Astrocyte (in vitro differentiated cells and primary cell): ENCODE measurements at regions not wholly inside any gene's neighbourhood (a gene's known extent, or its start where the extent isn't known, plus 50 kb on each side); places are given as distances from the start of the nearest gene placed in this dataset.

Experiments used
- DNase-seq: peaks from one replicate; pipeline ENCODE4 v3.0.0-alpha.2; 2010; ENCODE audit warnings: low read depth
- FAIRE-seq: peaks from 2 replicates; lab custom pipeline; 2011; peaks lifted over from hg19 to GRCh38; lab: Jason Lieb, UNC
- H2AFZ ChIP-seq: 2 replicates; pipeline ENCODE4 v1.6.0; 2012; ENCODE audit warnings: low read depth, low read length, inconsistent platforms
- H3K27ac ChIP-seq: 2 replicates; pipeline ENCODE4 v1.5.1; 2011; ENCODE audit warnings: low read depth, low read length, inconsistent platforms
- H3K27me3 ChIP-seq: 2 replicates; pipeline ENCODE4 v1.6.0; 2011; ENCODE audit warnings: low read length, inconsistent platforms; ENCODE audit not compliant: insufficient read depth
- H3K36me3 ChIP-seq: 2 replicates; pipeline ENCODE4 v1.5.1; 2011; ENCODE audit warnings: low read length, inconsistent platforms; ENCODE audit not compliant: insufficient read depth
- H3K4me1 ChIP-seq: 2 replicates; pipeline ENCODE4 v1.5.1; 2011; ENCODE audit warnings: low read length, inconsistent platforms; ENCODE audit not compliant: insufficient read depth
- H3K4me2 ChIP-seq: 2 replicates; pipeline ENCODE4 v1.6.0; 2012; ENCODE audit warnings: low read length, inconsistent platforms
- H3K4me3 ChIP-seq: 2 replicates; pipeline ENCODE4 v1.5.1; 2011; ENCODE audit warnings: low read depth, mild to moderate bottlenecking, low read length, inconsistent platforms; ENCODE audit not compliant: insufficient read depth
- H3K79me2 ChIP-seq: 2 replicates; pipeline ENCODE4 v1.6.0; 2012; ENCODE audit warnings: mild to moderate bottlenecking, low read length, inconsistent platforms; ENCODE audit not compliant: insufficient read depth
- H3K9ac ChIP-seq: 2 replicates; pipeline ENCODE4 v1.6.0; 2012; ENCODE audit warnings: mild to moderate bottlenecking, low read length, inconsistent platforms
- H3K9me3 ChIP-seq: 2 replicates; pipeline ENCODE4 v1.5.1; 2012; ENCODE audit warnings: low read depth, mild to moderate bottlenecking, low read length, inconsistent platforms; ENCODE audit not compliant: insufficient read depth
- H4K20me1 ChIP-seq: 2 replicates; pipeline ENCODE4 v1.6.0; 2012; ENCODE audit warnings: low read length, inconsistent platforms; ENCODE audit not compliant: insufficient read depth
- H3K27ac Mint-ChIP-seq: one replicate; pipeline ENCODE4 v1.8.0; 2021; ENCODE audit warnings: mild to moderate bottlenecking, mixed read lengths; ENCODE audit not compliant: unreplicated experiment
- H3K27me3 Mint-ChIP-seq: one replicate; pipeline ENCODE4 v1.8.0; 2021; ENCODE audit warnings: low read depth, mixed read lengths; ENCODE audit not compliant: unreplicated experiment
- H3K36me3 Mint-ChIP-seq: one replicate; pipeline ENCODE4 v1.8.0; 2021; ENCODE audit warnings: low read depth, mixed read lengths; ENCODE audit not compliant: unreplicated experiment
- H3K4me1 Mint-ChIP-seq: one replicate; pipeline ENCODE4 v1.8.0; 2021; ENCODE audit warnings: low read depth, mixed read lengths; ENCODE audit not compliant: unreplicated experiment
- H3K4me3 Mint-ChIP-seq: one replicate; pipeline ENCODE4 v1.8.0; 2021; ENCODE audit warnings: mild to moderate bottlenecking, moderate library complexity, mixed read lengths; ENCODE audit not compliant: unreplicated experiment
- H3K9me3 Mint-ChIP-seq: one replicate; pipeline ENCODE4 v1.8.0; 2021; ENCODE audit warnings: mild to moderate bottlenecking, mixed read lengths; ENCODE audit not compliant: unreplicated experiment
- CTCF ChIP-seq: IDR thresholded peaks from 2 replicates; pipeline ENCODE4 v1.5.1; 2011; ENCODE audit warnings: low read depth, mild to moderate bottlenecking, inconsistent platforms, low read length, moderate library complexity; ENCODE audit not compliant: insufficient read depth
- EZH2 ChIP-seq: IDR thresholded peaks from 2 replicates; pipeline ENCODE4 v1.6.1; 2012; ENCODE audit warnings: mild to moderate bottlenecking, low read length, inconsistent platforms; ENCODE audit not compliant: insufficient read depth

GRCh38 chr4:155009288-155009687 lies 199.1 kb upstream of the NPY2R start:
- Mint-ChIP-seq H3K4me3 (no peak overlapping the region), H3K9me3 (no peaks in the 10 kb centered on the region), H3K27me3 (peaks cover 2% of the 10 kb centered on the region), H3K27ac (no peak overlapping the region), H3K4me1 (peaks cover 8% of the 10 kb centered on the region), H3K36me3 (no peaks in the 10 kb centered on the region)
- H3K9ac ChIP-seq = no peak overlapping the region
- no peaks in the 10 kb centered on the region for H3K9me3 ChIP-seq
- no peak overlapping the region for H2AFZ ChIP-seq
- no peaks in the 10 kb centered on the region for H3K4me1 ChIP-seq
- H3K36me3 ChIP-seq = no peaks in the 10 kb centered on the region
- no peak overlapping the region for H3K4me2 ChIP-seq
- H3K27me3 ChIP-seq = no peaks in the 10 kb centered on the region
- no peak overlapping the region for H3K27ac ChIP-seq
- FAIRE-seq = no peak
- no peak for DNase-seq
- no peaks in the 10 kb centered on the region for H3K79me2 ChIP-seq
- no peak overlapping the region for H3K4me3 ChIP-seq
- TF ChIP-seq EZH2 (no peak), CTCF (no peak)
- no peaks in the 10 kb centered on the region for H4K20me1 ChIP-seq

- Mint-ChIP-seq H3K9me3 (peaks cover 1% of the 10 kb centered on the region), H3K4me3 (no peak overlapping the region), H3K27ac (no peak overlapping the region), H3K4me1 (peaks cover 6% of the 10 kb centered on the region), H3K36me3 (no peaks in the 10 kb centered on the region), H3K27me3 (peaks cover 5% of the 10 kb centered on the region)
- Histone ChIP-seq H2AFZ (no peak overlapping the region), H4K20me1 (no peaks in the 10 kb centered on the region), H3K27ac (no peak overlapping the region), H3K4me1 (no peaks in the 10 kb centered on the region), H3K9ac (no peak overlapping the region), H3K27me3 (no peaks in the 10 kb centered on the region), H3K9me3 (no peaks in the 10 kb centered on the region), H3K36me3 (no peaks in the 10 kb centered on the region), H3K4me3 (no peak overlapping the region), H3K4me2 (no peak overlapping the region), H3K79me2 (no peaks in the 10 kb centered on the region)
- no peak for FAIRE-seq
- TF ChIP-seq EZH2 (no peak), CTCF (no peak)
- DNase-seq = no peak
Measured at GRCh38 chr4:155010376-155010775, 198.1 kb upstream of the NPY2R start.

GRCh38 chr4:155011163-155011780 lies 197.2 kb upstream of the NPY2R start:
- Mint-ChIP-seq H3K9me3 (peaks cover 1% of the 10 kb centered on the region), H3K27ac (no peak overlapping the region), H3K36me3 (no peaks in the 10 kb centered on the region), H3K4me1 (no peaks in the 10 kb centered on the region), H3K4me3 (no peak overlapping the region), H3K27me3 (peaks cover 5% of the 10 kb centered on the region)
- no peak overlapping the region for H3K9ac ChIP-seq
- H3K4me3 ChIP-seq = no peak overlapping the region
- no peaks in the 10 kb centered on the region for H3K9me3 ChIP-seq
- H3K27me3 ChIP-seq = no peaks in the 10 kb centered on the region
- no peaks in the 10 kb centered on the region for H3K36me3 ChIP-seq
- H3K27ac ChIP-seq = no peak overlapping the region
- no peaks in the 10 kb centered on the region for H3K79me2 ChIP-seq
- DNase-seq (no peak), FAIRE-seq (no peak)
- no peaks in the 10 kb centered on the region for H4K20me1 ChIP-seq
- H3K4me1 ChIP-seq = no peaks in the 10 kb centered on the region
- H2AFZ ChIP-seq = no peak overlapping the region
- H3K4me2 ChIP-seq = no peak overlapping the region
- TF ChIP-seq EZH2 (no peak), CTCF (no peak)
